IMR-90 (cell line): ENCODE measurements at regions not wholly inside any gene's neighbourhood (a gene's known extent, or its start where the extent isn't known, plus 50 kb on each side); places are given as distances from the start of the nearest gene placed in this dataset.

Source experiments
- ATAC-seq: fragments of 200-7000 bp; cut with Tn5 transposase; 2 replicates; pipeline ENCODE4 v1.9.1; 2020; ENCODE audit warnings: low read depth, mild to moderate bottlenecking, moderate library complexity
- BruUV-seq: library from RNA; stranded (reverse); fragments of 400-500 nt; replicated peaks from 2 replicates; lab custom pipeline; 2021; lab: Mats Ljungman, UMichigan
- CTCF ChIA-PET: fragments of 300-600 bp; formaldehyde crosslinking; extraction: SDS; loops from one replicate; lab custom pipeline; 2021; ENCODE audit warnings: antibody characterized with exemption; lab: Yijun Ruan, JAX
- POLR2A ChIA-PET: fragments of 300-600 bp; sonication (Branson Sonifier 250); formaldehyde crosslinking; loops from one replicate; lab custom pipeline; 2022; ENCODE audit warnings: antibody characterized with exemption; ENCODE audit not compliant: unreplicated experiment; lab: Charles Lee
- DNase-seq: peaks from one replicate; pipeline ENCODE4 v3.0.0; 2013
- H2AFZ ChIP-seq: replicated peaks from 2 replicates; pipeline ENCODE3; 2013; ENCODE audit warnings: low read length, mild to moderate bottlenecking; ENCODE audit not compliant: poor library complexity
- H2AK5ac ChIP-seq: 2 replicates; pipeline ENCODE4 v1.6.1; 2013; ENCODE audit warnings: low read depth, low read length, inconsistent platforms
- H2AK9ac ChIP-seq: replicated peaks from 2 replicates; pipeline ENCODE3; 2013; ENCODE audit warnings: mild to moderate bottlenecking, low read depth, low read length, moderate library complexity; ENCODE audit not compliant: poor library complexity
- H2BK120ac ChIP-seq: 2 replicates; pipeline ENCODE4 v1.6.1; 2013; ENCODE audit warnings: low read depth, low read length, inconsistent platforms
- H2BK15ac ChIP-seq: 3 replicates; pipeline ENCODE4 v1.6.1; 2013; ENCODE audit warnings: low read depth, low read length, inconsistent platforms
- H2BK20ac ChIP-seq: 2 replicates; pipeline ENCODE4 v1.6.1; 2013; ENCODE audit warnings: low read depth, mild to moderate bottlenecking, inconsistent platforms, low read length, moderate library complexity
- H2BK5ac ChIP-seq: 2 replicates; pipeline ENCODE4 v1.6.1; 2013; ENCODE audit warnings: mild to moderate bottlenecking, low read depth, low read length, inconsistent platforms; ENCODE audit not compliant: poor library complexity, severe bottlenecking
- H3K14ac ChIP-seq: replicated peaks from 2 replicates; pipeline ENCODE4 v1.6.1; 2013; ENCODE audit warnings: low read depth, low read length, inconsistent platforms
- H3K18ac ChIP-seq: 2 replicates; pipeline ENCODE4 v1.6.1; 2013; ENCODE audit warnings: low read depth, low read length, control low read depth
- H3K23ac ChIP-seq: 2 replicates; pipeline ENCODE4 v1.6.1; 2013; ENCODE audit warnings: low read depth, low read length, inconsistent platforms
- H3K27ac ChIP-seq: 2 replicates; pipeline ENCODE4 v1.5.1; 2013; ENCODE audit warnings: mild to moderate bottlenecking, control low read depth, low read length; ENCODE audit not compliant: insufficient read depth
- H3K27me3 ChIP-seq: 2 replicates; pipeline ENCODE4 v1.6.1; 2013; ENCODE audit warnings: low read length; ENCODE audit not compliant: control insufficient read depth, insufficient read depth
- H3K36me3 ChIP-seq: 2 replicates; pipeline ENCODE4 v1.6.1; 2013; ENCODE audit warnings: low read length, mixed read lengths; ENCODE audit not compliant: control insufficient read depth, insufficient read depth
- H3K4ac ChIP-seq: 2 replicates; pipeline ENCODE4 v1.6.1; 2013; ENCODE audit warnings: low read depth, low read length, inconsistent platforms
- H3K4me1 ChIP-seq: 2 replicates; pipeline ENCODE4 v1.6.1; 2013; ENCODE audit warnings: low read length, mixed read lengths; ENCODE audit not compliant: control insufficient read depth, insufficient read depth
- H3K4me2 ChIP-seq: 2 replicates; pipeline ENCODE4 v1.6.1; 2013; ENCODE audit warnings: low read depth, mild to moderate bottlenecking, control low read depth, low read length, moderate library complexity
- H3K4me3 ChIP-seq: 2 replicates; pipeline ENCODE4 v1.5.1; 2013; ENCODE audit warnings: low read depth, mild to moderate bottlenecking, control low read depth, low read length, moderate library complexity; ENCODE audit not compliant: insufficient read depth
- H3K56ac ChIP-seq: 2 replicates; pipeline ENCODE4 v1.6.1; 2013; ENCODE audit warnings: low read length, inconsistent platforms; ENCODE audit not compliant: insufficient read depth; ENCODE audit errors: extremely low read depth
- H3K79me1 ChIP-seq, 2 experiments: 2 replicates each; pipeline ENCODE4 v1.6.1; 2013; ENCODE audit warnings: low read length in 2 of 2, inconsistent platforms in 1 of 2, low read depth in 1 of 2
- H3K9ac ChIP-seq: 2 replicates; pipeline ENCODE4 v1.6.1; 2013; ENCODE audit warnings: low read depth, low read length, control low read depth
- H3K9me1 ChIP-seq: 2 replicates; pipeline ENCODE4 v1.6.1; 2013; ENCODE audit warnings: low read length, inconsistent platforms; ENCODE audit not compliant: insufficient read depth
- H3K9me3 ChIP-seq: 2 replicates; pipeline ENCODE4 v1.6.1; 2013; ENCODE audit warnings: low read length; ENCODE audit not compliant: control insufficient read depth, insufficient read depth
- H4K20me1 ChIP-seq: 2 replicates; pipeline ENCODE4 v1.6.1; 2013; ENCODE audit warnings: low read length, inconsistent platforms; ENCODE audit not compliant: insufficient read depth
- H4K5ac ChIP-seq: 2 replicates; pipeline ENCODE4 v1.6.1; 2013; ENCODE audit warnings: mild to moderate bottlenecking, low read depth, low read length, control low read depth
- H4K8ac ChIP-seq, 2 experiments: 2 replicates each; pipeline ENCODE4 v1.6.1; 2013; ENCODE audit warnings: low read depth in 2 of 2, low read length in 2 of 2, control low read depth in 1 of 2, inconsistent platforms in 1 of 2
- H4K91ac ChIP-seq: 2 replicates; pipeline ENCODE4 v1.6.1; 2013; ENCODE audit warnings: low read depth, low read length, inconsistent platforms; ENCODE audit not compliant: insufficient read depth
- MAZ ChIP-seq: IDR thresholded peaks from 2 replicates; pipeline ENCODE4 v1.6.1; 2012; ENCODE audit warnings: low read depth, mild to moderate bottlenecking, low read length, improper control_type of control experiment, moderate library complexity, borderline replicate concordance
- MXI1 ChIP-seq: IDR thresholded peaks from 2 replicates; pipeline ENCODE4 v1.6.1; 2012; ENCODE audit warnings: low read depth, mild to moderate bottlenecking, low read length, moderate library complexity, borderline replicate concordance
- NFE2L2 ChIP-seq: fragments of 150-350 bp; IDR thresholded peaks from 2 replicates; pipeline ENCODE4 v1.6.1; 2016; ENCODE audit warnings: low read depth, mild to moderate bottlenecking, low read length
- RAD21 ChIP-seq: IDR thresholded peaks from 2 replicates; pipeline ENCODE4 v1.6.1; 2012; ENCODE audit warnings: low read length, improper control_type of control experiment
- RCOR1 ChIP-seq: IDR thresholded peaks from 2 replicates; pipeline ENCODE4 v1.6.1; 2012; ENCODE audit warnings: mild to moderate bottlenecking, low read length, improper control_type of control experiment; ENCODE audit not compliant: insufficient replicate concordance
- WGBS, 2 experiments: methylation state at CpG; one replicate each; pipeline versions ENCODE4 v1.1.5 to v1.1.7; 2013; ENCODE audit warnings: missing lambda C conversion rate in 2 of 2; ENCODE audit not compliant: insufficient read length in 1 of 2; ENCODE audit errors: extremely low coverage in 2 of 2; 5-methylcytosine and 5-hydroxymethylcytosine counted together
- dilution Hi-C: fragments of 300-500 bp; cut with HindIII; formaldehyde crosslinking; loops from one replicate; pipeline ENCODE4 v1.14.3; 2018; ENCODE audit warnings: low sequenced_read_pairs; ENCODE audit not compliant: unreplicated experiment
- in situ Hi-C: fragments of 300-500 bp; cut with MboI; formaldehyde crosslinking; loops from 3 replicates; pipeline ENCODE4 v1.14.3; 2019; ENCODE audit warnings: low sequenced_read_pairs, inconsistent platforms, mixed read lengths
- intact Hi-C: fragments of 100-400 bp; cut with micrococcal nuclease; formaldehyde crosslinking; loops from 2 replicates; pipeline ENCODE4 v1.10.0; 2022

- no peak for DNase-seq
- H3K27ac ChIP-seq = no peak overlapping the region
- no peak for ATAC-seq
- no peaks in the 10 kb centered on the region for H3K4me1 ChIP-seq
- H2AK5ac ChIP-seq = no peak overlapping the region
- H3K9me1 ChIP-seq = no peaks in the 10 kb centered on the region
- no peaks in the 10 kb centered on the region for H3K79me1 ChIP-seq
- ChIA-PET POLR2A (no interaction called here), CTCF (no interaction called here)
- dilution Hi-C loops = no loop called here
- no peak overlapping the region for H3K18ac ChIP-seq
- no peak overlapping the region for H3K9ac ChIP-seq
- no CpG with 5 or more reads among the region's 1 CpG for WGBS, 2 experiments
- no peak overlapping the region for H3K4ac ChIP-seq
- no peak overlapping the region for H2BK5ac ChIP-seq
- no peak overlapping the region for H2BK20ac ChIP-seq
- H3K4me3 ChIP-seq = no peak overlapping the region
- no peak overlapping the region for H3K56ac ChIP-seq
- no peaks in the 10 kb centered on the region for H3K27me3 ChIP-seq
- no peaks in the 10 kb centered on the region for H4K20me1 ChIP-seq
- no peak overlapping the region for H3K4me2 ChIP-seq
- H4K8ac ChIP-seq = no peak overlapping the region
- BruUV-seq = no TSS peak
- H3K36me3 ChIP-seq = no peaks in the 10 kb centered on the region
- TF ChIP-seq RCOR1 (no peak), MXI1 (no peak), RAD21 (no peak), MAZ (no peak), NFE2L2 (no peak)
- H3K14ac ChIP-seq = no peak overlapping the region
- no peak overlapping the region for H2AK9ac ChIP-seq
- in situ Hi-C loops = no loop called here
- no peak overlapping the region for H4K5ac ChIP-seq
- H2AFZ ChIP-seq = no peak overlapping the region
- no peak overlapping the region for H4K91ac ChIP-seq
- no peak overlapping the region for H2BK15ac ChIP-seq
- H3K23ac ChIP-seq = no peak overlapping the region
- intact Hi-C loops = no loop called here
- H2BK120ac ChIP-seq = no peak overlapping the region
- no peaks in the 10 kb centered on the region for H3K9me3 ChIP-seq
Observed at GRCh38 chrX:65136424-65136823, 160.2 kb upstream of the ZC4H2 start.
